ENCODE measurements at regions not wholly inside any gene's neighbourhood (a gene's known extent, or its start where the extent isn't known, plus 50 kb on each side); places are given as distances from the start of the nearest gene placed in this dataset.

DNA sequence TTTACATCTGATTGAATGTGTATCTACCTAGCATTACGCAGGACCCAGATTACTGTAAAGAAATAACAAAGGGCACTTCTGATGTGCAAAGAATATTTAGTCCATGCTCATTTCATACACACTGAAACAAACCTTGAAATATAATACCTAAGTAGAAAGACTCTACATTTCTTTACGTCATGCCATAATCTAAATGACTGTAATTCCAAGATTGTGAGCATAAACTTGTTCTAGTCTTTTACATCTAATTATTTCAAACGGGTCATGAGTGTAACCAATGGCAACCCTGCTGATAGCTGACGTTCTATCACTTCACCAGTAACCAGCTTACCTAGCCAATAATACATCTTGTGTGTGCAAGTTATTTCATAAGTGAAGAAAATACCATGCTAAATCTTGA is 433.8 kb downstream of the PRKD1 start:
- Histone ChIP-seq H3K27ac (ENCODE audit: extremely low read depth, low read depth, low read length) (no peak overlapping the region), H3K36me3 (ENCODE audit: control insufficient read depth in 2 of 2, insufficient read depth in 1 of 2, low read length in 2 of 2) (no peaks in the 10 kb centered on the region), H3K4me1 (ENCODE audit: control insufficient read depth, insufficient read depth, low read length) (no peaks in the 10 kb centered on the region), H3K9me3 (ENCODE audit: control insufficient read depth, insufficient read depth, low read depth, low read length) (no peaks in the 10 kb centered on the region), H3K4me3 (ENCODE audit: low read depth, low read length) (no peak overlapping the region)
- TF ChIP-seq ZNF114 (tag by site-specific recombination; IDR thresholded peaks at IDR 0.05) (no peak), ZNF248 (tag by site-specific recombination; IDR thresholded peaks at IDR 0.05) (no peak), ZNF670 (tag by site-specific recombination; IDR thresholded peaks at IDR 0.05; ENCODE audit: low read depth) (no peak), ZNF239 (tag by site-specific recombination; IDR thresholded peaks at IDR 0.05) (no peak), WT1 (tag by site-specific recombination; IDR thresholded peaks at IDR 0.05) (no peak), ZNF76 (tag by site-specific recombination; IDR thresholded peaks at IDR 0.05; ENCODE audit: borderline replicate concordance, low read depth) (no peak), ZNF155 (tag by site-specific recombination; IDR thresholded peaks at IDR 0.05) (no peak), ZNF140 (tag by site-specific recombination; IDR thresholded peaks at IDR 0.05) (no peak), ZXDB (tag by site-specific recombination; IDR thresholded peaks at IDR 0.05) (no peak)
- TF ChIP-seq, protein P1, sequence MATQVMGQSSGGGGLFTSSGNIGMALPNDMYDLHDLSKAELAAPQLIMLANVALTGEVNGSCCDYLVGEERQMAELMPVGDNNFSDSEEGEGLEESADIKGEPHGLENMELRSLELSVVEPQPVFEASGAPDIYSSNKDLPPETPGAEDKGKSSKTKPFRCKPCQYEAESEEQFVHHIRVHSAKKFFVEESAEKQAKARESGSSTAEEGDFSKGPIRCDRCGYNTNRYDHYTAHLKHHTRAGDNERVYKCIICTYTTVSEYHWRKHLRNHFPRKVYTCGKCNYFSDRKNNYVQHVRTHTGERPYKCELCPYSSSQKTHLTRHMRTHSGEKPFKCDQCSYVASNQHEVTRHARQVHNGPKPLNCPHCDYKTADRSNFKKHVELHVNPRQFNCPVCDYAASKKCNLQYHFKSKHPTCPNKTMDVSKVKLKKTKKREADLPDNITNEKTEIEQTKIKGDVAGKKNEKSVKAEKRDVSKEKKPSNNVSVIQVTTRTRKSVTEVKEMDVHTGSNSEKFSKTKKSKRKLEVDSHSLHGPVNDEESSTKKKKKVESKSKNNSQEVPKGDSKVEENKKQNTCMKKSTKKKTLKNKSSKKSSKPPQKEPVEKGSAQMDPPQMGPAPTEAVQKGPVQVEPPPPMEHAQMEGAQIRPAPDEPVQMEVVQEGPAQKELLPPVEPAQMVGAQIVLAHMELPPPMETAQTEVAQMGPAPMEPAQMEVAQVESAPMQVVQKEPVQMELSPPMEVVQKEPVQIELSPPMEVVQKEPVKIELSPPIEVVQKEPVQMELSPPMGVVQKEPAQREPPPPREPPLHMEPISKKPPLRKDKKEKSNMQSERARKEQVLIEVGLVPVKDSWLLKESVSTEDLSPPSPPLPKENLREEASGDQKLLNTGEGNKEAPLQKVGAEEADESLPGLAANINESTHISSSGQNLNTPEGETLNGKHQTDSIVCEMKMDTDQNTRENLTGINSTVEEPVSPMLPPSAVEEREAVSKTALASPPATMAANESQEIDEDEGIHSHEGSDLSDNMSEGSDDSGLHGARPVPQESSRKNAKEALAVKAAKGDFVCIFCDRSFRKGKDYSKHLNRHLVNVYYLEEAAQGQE (tag by site-specific recombination; IDR thresholded peaks at IDR 0.05): no peak
- TF ChIP-seq, protein P2, sequence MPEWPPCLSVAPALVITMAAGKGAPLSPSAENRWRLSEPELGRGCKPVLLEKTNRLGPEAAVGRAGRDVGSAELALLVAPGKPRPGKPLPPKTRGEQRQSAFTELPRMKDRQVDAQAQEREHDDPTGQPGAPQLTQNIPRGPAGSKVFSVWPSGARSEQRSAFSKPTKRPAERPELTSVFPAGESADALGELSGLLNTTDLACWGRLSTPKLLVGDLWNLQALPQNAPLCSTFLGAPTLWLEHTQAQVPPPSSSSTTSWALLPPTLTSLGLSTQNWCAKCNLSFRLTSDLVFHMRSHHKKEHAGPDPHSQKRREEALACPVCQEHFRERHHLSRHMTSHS (tag by site-specific recombination; IDR thresholded peaks at IDR 0.05): no peak
- POLR2A ChIA-PET: no interaction called here
- CTCF ChIA-PET: no interaction called here

DNA sequence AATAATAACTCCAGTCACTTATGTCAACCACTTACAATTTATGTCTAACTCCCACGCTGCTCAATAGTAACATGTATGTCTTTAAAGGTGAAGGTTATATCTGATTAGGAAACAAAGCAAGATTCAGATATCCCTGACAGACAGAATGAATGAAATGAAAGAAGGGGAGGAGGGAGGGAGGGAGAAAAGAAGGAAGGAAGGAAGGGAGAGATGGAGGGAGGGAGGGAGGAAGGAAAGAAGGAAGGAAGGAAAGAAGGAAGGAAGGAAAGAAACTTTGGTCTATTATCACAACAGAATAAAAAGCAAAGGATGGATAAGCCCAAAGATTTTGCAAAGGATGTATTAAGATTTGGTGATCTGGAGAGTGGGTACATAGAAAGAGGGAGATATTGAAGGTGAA is 433.3 kb downstream of the PRKD1 start:
- ChIA-PET CTCF (no interaction called here), POLR2A (no interaction called here)
- TF ChIP-seq ZNF223 (tag by site-specific recombination; IDR thresholded peaks at IDR 0.05): no peak
- TF ChIP-seq SP3 (tag by site-specific recombination; IDR thresholded peaks at IDR 0.05): no peak
- TF ChIP-seq, protein P3, sequence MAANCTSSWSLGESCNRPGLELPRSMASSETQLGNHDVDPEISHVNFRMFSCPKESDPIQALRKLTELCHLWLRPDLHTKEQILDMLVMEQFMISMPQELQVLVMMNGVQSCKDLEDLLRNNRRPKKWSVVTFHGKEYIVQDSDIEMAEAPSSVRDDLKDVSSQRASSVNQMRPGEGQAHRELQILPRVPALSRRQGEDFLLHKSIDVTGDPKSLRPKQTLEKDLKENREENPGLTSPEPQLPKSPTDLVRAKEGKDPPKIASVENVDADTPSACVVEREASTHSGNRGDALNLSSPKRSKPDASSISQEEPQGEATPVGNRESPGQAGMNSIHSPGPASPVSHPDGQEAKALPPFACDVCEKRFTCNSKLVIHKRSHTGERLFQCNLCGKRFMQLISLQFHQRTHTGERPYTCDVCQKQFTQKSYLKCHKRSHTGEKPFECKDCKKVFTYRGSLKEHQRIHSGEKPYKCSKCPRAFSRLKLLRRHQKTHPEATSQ (tag by site-specific recombination; IDR thresholded peaks at IDR 0.05): no peak
- TF ChIP-seq, protein P4, sequence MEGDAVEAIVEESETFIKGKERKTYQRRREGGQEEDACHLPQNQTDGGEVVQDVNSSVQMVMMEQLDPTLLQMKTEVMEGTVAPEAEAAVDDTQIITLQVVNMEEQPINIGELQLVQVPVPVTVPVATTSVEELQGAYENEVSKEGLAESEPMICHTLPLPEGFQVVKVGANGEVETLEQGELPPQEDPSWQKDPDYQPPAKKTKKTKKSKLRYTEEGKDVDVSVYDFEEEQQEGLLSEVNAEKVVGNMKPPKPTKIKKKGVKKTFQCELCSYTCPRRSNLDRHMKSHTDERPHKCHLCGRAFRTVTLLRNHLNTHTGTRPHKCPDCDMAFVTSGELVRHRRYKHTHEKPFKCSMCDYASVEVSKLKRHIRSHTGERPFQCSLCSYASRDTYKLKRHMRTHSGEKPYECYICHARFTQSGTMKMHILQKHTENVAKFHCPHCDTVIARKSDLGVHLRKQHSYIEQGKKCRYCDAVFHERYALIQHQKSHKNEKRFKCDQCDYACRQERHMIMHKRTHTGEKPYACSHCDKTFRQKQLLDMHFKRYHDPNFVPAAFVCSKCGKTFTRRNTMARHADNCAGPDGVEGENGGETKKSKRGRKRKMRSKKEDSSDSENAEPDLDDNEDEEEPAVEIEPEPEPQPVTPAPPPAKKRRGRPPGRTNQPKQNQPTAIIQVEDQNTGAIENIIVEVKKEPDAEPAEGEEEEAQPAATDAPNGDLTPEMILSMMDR (tag by site-specific recombination; IDR thresholded peaks at IDR 0.05): no peak
- TF ChIP-seq ZNF157 (tag by site-specific recombination; IDR thresholded peaks at IDR 0.05): no peak
- TF ChIP-seq ZNF596 (tag by site-specific recombination; IDR thresholded peaks at IDR 0.05): no peak
- no peaks in the 10 kb centered on the region for H3K9me3 ChIP-seq (ENCODE audit: control insufficient read depth, insufficient read depth, low read depth, low read length)
- no peaks in the 10 kb centered on the region for H3K36me3 ChIP-seq (ENCODE audit: control insufficient read depth in 2 of 2, insufficient read depth in 1 of 2, low read length in 2 of 2)
- no peak overlapping the region for H3K27ac ChIP-seq (ENCODE audit: extremely low read depth, low read depth, low read length)
- no peak overlapping the region for H3K4me3 ChIP-seq (ENCODE audit: low read depth, low read length)
- H3K4me1 ChIP-seq (ENCODE audit: control insufficient read depth, insufficient read depth, low read length): no peaks in the 10 kb centered on the region
